Neural cell (in vitro differentiated cells): ENCODE measurements at regions not wholly inside any gene's neighbourhood (a gene's known extent, or its start where the extent isn't known, plus 50 kb on each side); places are given as distances from the start of the nearest gene placed in this dataset.

Source experiments
- H2AFZ ChIP-seq: fragments of 200-600, 300-800 bp; sonication (generic), shearing (Covaris generic); 2 replicates; pipeline ENCODE4 v1.6.0; 2014; ENCODE audit warnings: low read depth, mild to moderate bottlenecking, antibody characterized with exemption, low read length, moderate library complexity
- H3F3A ChIP-seq: fragments of 200-600 bp; shearing (Covaris generic); 2 replicates; pipeline ENCODE4 v1.6.1; 2016; ENCODE audit warnings: mild to moderate bottlenecking, moderate library complexity, mixed read lengths, antibody characterized with exemption, low read length; ENCODE audit not compliant: insufficient read depth, poor library complexity, severe bottlenecking
- H3K27ac ChIP-seq: fragments of 200-600, 300-800 bp; sonication (generic), shearing (Covaris generic); 2 replicates; pipeline ENCODE4 v1.5.1; 2014; ENCODE audit warnings: mild to moderate bottlenecking, low read length, moderate library complexity
- H3K27me3 ChIP-seq: fragments of 300-800, 200-600 bp; sonication (generic), shearing (Covaris generic); 2 replicates; pipeline ENCODE4 v1.6.0; 2014; ENCODE audit warnings: mild to moderate bottlenecking, low read depth, low read length, moderate library complexity; ENCODE audit not compliant: insufficient read depth
- H3K36me3 ChIP-seq: fragments of 300-800, 200-600 bp; sonication (generic), shearing (Covaris generic); 2 replicates; pipeline ENCODE4 v1.5.1; 2014; ENCODE audit warnings: mild to moderate bottlenecking, antibody characterized with exemption, low read length, moderate library complexity; ENCODE audit not compliant: insufficient read depth
- H3K4me2 ChIP-seq: fragments of 300-800, 200-600 bp; sonication (generic), shearing (Covaris generic); 2 replicates; pipeline ENCODE4 v1.6.0; 2014; ENCODE audit warnings: mild to moderate bottlenecking, low read length
- H3K4me3 ChIP-seq: fragments of 300-800, 200-600 bp; sonication (generic), shearing (Covaris generic); 2 replicates; pipeline ENCODE4 v1.5.1; 2014; ENCODE audit warnings: mild to moderate bottlenecking, low read length, moderate library complexity
- H3K79me2 ChIP-seq: fragments of 200-600 bp; shearing (Covaris generic); replicated peaks from 2 replicates; pipeline ENCODE4 v1.6.0; 2014; ENCODE audit warnings: mild to moderate bottlenecking, low read length, moderate library complexity; ENCODE audit not compliant: insufficient read depth
- H3K9ac ChIP-seq: fragments of 300-800, 200-600 bp; sonication (generic), shearing (Covaris generic); 2 replicates; pipeline ENCODE4 v1.6.1; 2016; ENCODE audit warnings: mild to moderate bottlenecking, low read length, mixed read lengths
- H3K9me2 ChIP-seq: fragments of 200-600 bp; shearing (Covaris generic); 2 replicates; pipeline ENCODE4 v1.6.1; 2016; ENCODE audit warnings: mild to moderate bottlenecking, low read length, mixed read lengths; ENCODE audit not compliant: insufficient read depth
- H3K9me3 ChIP-seq: fragments of 200-600, 300-800 bp; sonication (generic), shearing (Covaris generic); 2 replicates; pipeline ENCODE4 v1.6.1; 2016; ENCODE audit warnings: mild to moderate bottlenecking, mixed run types, low read length, moderate library complexity, mixed read lengths
- H4K20me1 ChIP-seq: fragments of 200-600 bp; shearing (Covaris generic); 2 replicates; pipeline ENCODE4 v1.6.1; 2016; ENCODE audit warnings: mild to moderate bottlenecking, mixed run types; ENCODE audit not compliant: insufficient read depth
- EP300 ChIP-seq: fragments of 450-650 bp; conservative IDR thresholded peaks from 2 replicates; pipeline ENCODE4 v1.6.1; 2014; ENCODE audit warnings: antibody characterized with exemption, mild to moderate bottlenecking, moderate library complexity; ENCODE audit not compliant: poor library complexity, severe bottlenecking
- EZH2 ChIP-seq: fragments of 200-600, 300-800 bp; shearing (Covaris generic), sonication (generic); IDR thresholded peaks from 2 replicates; pipeline ENCODE4 v1.6.1; 2014; ENCODE audit warnings: antibody characterized with exemption, low read length, borderline replicate concordance, mild to moderate bottlenecking; ENCODE audit not compliant: insufficient read depth, poor library complexity, severe bottlenecking
- MXI1 ChIP-seq: fragments of 450-650 bp; conservative IDR thresholded peaks from 2 replicates; pipeline ENCODE4 v1.6.1; 2014; ENCODE audit warnings: antibody characterized with exemption, mild to moderate bottlenecking; ENCODE audit not compliant: poor library complexity, severe bottlenecking
- POLR2AphosphoS5 ChIP-seq: IDR thresholded peaks from 2 replicates; pipeline ENCODE4 v1.6.1; 2012
- RAD21 ChIP-seq: fragments of 450-650 bp; conservative IDR thresholded peaks from 2 replicates; pipeline ENCODE4 v1.6.1; 2014; ENCODE audit warnings: antibody characterized with exemption, mild to moderate bottlenecking, moderate library complexity
- SMC3 ChIP-seq: fragments of 450-650 bp; conservative IDR thresholded peaks from 2 replicates; pipeline ENCODE4 v1.6.1; 2014; ENCODE audit warnings: antibody characterized with exemption, mild to moderate bottlenecking, moderate library complexity; ENCODE audit not compliant: poor library complexity
- TAF1 ChIP-seq: IDR thresholded peaks from 2 replicates; pipeline ENCODE4 v1.6.1; 2012; ENCODE audit warnings: low read depth
- TF ChIP-seq, protein P1 (sequence below): IDR thresholded peaks from 2 replicates; pipeline ENCODE4 v1.6.1; 2012; ENCODE audit warnings: borderline replicate concordance
- TF ChIP-seq, protein P2 (sequence below): fragments of 450-650 bp; IDR thresholded peaks from 2 replicates; pipeline ENCODE4 v1.5.1; 2014; ENCODE audit warnings: antibody characterized with exemption, mild to moderate bottlenecking, moderate library complexity; ENCODE audit not compliant: poor library complexity, severe bottlenecking

GRCh38 chr18:43932140-43932539 is 654.9 kb upstream of the SYT4 start:
- Histone ChIP-seq H3K36me3 (no peaks in the 10 kb centered on the region), H3K79me2 (no peaks in the 10 kb centered on the region), H3K9me3 (no peaks in the 10 kb centered on the region), H3K9me2 (no peaks in the 10 kb centered on the region), H3K27me3 (no peaks in the 10 kb centered on the region), H4K20me1 (no peaks in the 10 kb centered on the region), H3K4me2 (no peak overlapping the region), H2AFZ (no peak overlapping the region), H3K4me3 (no peak overlapping the region), H3F3A (no peaks in the 10 kb centered on the region), H3K9ac (no peak overlapping the region), H3K27ac (no peak overlapping the region)
- TF ChIP-seq, protein P1, sequence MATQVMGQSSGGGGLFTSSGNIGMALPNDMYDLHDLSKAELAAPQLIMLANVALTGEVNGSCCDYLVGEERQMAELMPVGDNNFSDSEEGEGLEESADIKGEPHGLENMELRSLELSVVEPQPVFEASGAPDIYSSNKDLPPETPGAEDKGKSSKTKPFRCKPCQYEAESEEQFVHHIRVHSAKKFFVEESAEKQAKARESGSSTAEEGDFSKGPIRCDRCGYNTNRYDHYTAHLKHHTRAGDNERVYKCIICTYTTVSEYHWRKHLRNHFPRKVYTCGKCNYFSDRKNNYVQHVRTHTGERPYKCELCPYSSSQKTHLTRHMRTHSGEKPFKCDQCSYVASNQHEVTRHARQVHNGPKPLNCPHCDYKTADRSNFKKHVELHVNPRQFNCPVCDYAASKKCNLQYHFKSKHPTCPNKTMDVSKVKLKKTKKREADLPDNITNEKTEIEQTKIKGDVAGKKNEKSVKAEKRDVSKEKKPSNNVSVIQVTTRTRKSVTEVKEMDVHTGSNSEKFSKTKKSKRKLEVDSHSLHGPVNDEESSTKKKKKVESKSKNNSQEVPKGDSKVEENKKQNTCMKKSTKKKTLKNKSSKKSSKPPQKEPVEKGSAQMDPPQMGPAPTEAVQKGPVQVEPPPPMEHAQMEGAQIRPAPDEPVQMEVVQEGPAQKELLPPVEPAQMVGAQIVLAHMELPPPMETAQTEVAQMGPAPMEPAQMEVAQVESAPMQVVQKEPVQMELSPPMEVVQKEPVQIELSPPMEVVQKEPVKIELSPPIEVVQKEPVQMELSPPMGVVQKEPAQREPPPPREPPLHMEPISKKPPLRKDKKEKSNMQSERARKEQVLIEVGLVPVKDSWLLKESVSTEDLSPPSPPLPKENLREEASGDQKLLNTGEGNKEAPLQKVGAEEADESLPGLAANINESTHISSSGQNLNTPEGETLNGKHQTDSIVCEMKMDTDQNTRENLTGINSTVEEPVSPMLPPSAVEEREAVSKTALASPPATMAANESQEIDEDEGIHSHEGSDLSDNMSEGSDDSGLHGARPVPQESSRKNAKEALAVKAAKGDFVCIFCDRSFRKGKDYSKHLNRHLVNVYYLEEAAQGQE: no peak
- TF ChIP-seq, protein P2, sequence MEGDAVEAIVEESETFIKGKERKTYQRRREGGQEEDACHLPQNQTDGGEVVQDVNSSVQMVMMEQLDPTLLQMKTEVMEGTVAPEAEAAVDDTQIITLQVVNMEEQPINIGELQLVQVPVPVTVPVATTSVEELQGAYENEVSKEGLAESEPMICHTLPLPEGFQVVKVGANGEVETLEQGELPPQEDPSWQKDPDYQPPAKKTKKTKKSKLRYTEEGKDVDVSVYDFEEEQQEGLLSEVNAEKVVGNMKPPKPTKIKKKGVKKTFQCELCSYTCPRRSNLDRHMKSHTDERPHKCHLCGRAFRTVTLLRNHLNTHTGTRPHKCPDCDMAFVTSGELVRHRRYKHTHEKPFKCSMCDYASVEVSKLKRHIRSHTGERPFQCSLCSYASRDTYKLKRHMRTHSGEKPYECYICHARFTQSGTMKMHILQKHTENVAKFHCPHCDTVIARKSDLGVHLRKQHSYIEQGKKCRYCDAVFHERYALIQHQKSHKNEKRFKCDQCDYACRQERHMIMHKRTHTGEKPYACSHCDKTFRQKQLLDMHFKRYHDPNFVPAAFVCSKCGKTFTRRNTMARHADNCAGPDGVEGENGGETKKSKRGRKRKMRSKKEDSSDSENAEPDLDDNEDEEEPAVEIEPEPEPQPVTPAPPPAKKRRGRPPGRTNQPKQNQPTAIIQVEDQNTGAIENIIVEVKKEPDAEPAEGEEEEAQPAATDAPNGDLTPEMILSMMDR: no peak
- TF ChIP-seq RAD21 (no peak), SMC3 (no peak), TAF1 (no peak), MXI1 (no peak), EZH2 (no peak), EP300 (no peak), POLR2AphosphoS5 (no peak)

DNA sequence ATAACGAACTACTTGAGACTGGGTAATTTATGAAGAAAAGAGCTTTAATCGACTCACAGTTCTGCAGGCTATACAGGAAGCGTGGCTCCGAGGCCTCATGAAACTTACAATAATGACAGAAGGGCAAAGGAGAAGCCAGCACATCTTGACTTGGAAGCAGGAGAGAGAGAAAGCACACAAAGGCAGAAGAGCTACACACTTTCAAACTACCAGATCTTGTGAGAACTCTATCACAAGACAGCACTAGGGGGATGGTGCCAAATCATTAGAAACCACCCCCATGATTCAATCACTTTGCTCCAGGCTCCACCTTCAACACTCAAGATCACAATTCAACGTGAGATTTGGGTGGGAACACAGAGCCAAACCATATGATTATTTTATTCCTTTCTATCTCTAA is 655.9 kb upstream of the SYT4 start:
- no peak overlapping the region for H3K9ac ChIP-seq
- no peaks in the 10 kb centered on the region for H4K20me1 ChIP-seq
- H3F3A ChIP-seq: no peaks in the 10 kb centered on the region
- no peaks in the 10 kb centered on the region for H3K9me2 ChIP-seq
- no peaks in the 10 kb centered on the region for H3K36me3 ChIP-seq
- H2AFZ ChIP-seq: no peak overlapping the region
- H3K4me2 ChIP-seq: no peak overlapping the region
- no peaks in the 10 kb centered on the region for H3K27me3 ChIP-seq
- no peaks in the 10 kb centered on the region for H3K9me3 ChIP-seq
- no peak for TF ChIP-seq SMC3
- TF ChIP-seq, protein P2: no peak
- no peak for TF ChIP-seq TAF1
- TF ChIP-seq RAD21: no peak
- TF ChIP-seq, protein P1: no peak
- TF ChIP-seq MXI1: no peak
- no peak for TF ChIP-seq POLR2AphosphoS5
- TF ChIP-seq EZH2: no peak
- TF ChIP-seq EP300: no peak
- no peak overlapping the region for H3K27ac ChIP-seq
- no peak overlapping the region for H3K4me3 ChIP-seq
- H3K79me2 ChIP-seq: no peaks in the 10 kb centered on the region
